ENCODE measurements at regions not wholly inside any gene's neighbourhood (a gene's known extent, or its start where the extent isn't known, plus 50 kb on each side); places are given as distances from the start of the nearest gene placed in this dataset.

- no peaks in the 10 kb centered on the region for H3K27me3 ChIP-seq (replicated peaks; ENCODE audit: insufficient read depth)
- no peak for DNase-seq (ENCODE audit: low spot score)
- 60% methylated on average over 1 of the region's 1 CpG for WGBS
- no peak for TF ChIP-seq POLR2AphosphoS5 (IDR thresholded peaks at IDR 0.05)
- TF ChIP-seq, protein P1, sequence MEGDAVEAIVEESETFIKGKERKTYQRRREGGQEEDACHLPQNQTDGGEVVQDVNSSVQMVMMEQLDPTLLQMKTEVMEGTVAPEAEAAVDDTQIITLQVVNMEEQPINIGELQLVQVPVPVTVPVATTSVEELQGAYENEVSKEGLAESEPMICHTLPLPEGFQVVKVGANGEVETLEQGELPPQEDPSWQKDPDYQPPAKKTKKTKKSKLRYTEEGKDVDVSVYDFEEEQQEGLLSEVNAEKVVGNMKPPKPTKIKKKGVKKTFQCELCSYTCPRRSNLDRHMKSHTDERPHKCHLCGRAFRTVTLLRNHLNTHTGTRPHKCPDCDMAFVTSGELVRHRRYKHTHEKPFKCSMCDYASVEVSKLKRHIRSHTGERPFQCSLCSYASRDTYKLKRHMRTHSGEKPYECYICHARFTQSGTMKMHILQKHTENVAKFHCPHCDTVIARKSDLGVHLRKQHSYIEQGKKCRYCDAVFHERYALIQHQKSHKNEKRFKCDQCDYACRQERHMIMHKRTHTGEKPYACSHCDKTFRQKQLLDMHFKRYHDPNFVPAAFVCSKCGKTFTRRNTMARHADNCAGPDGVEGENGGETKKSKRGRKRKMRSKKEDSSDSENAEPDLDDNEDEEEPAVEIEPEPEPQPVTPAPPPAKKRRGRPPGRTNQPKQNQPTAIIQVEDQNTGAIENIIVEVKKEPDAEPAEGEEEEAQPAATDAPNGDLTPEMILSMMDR (IDR thresholded peaks at IDR 0.05) = no peak
- TF ChIP-seq POLR2A (IDR thresholded peaks at IDR 0.05) = no peak
- H3K36me3 ChIP-seq = no peaks in the 10 kb centered on the region
- no peak overlapping the region for H3K4me3 ChIP-seq
- intact Hi-C loops (cut with DNase I) = no loop called here
- H3K4me1 ChIP-seq (replicated peaks) = no peaks in the 10 kb centered on the region
- no peaks in the 10 kb centered on the region for H3K9me3 ChIP-seq
- no peak overlapping the region for H3K27ac ChIP-seq
Observed at GRCh38 chr1:34642679-34643078, 112.2 kb upstream of the GJB5 start.

DNA sequence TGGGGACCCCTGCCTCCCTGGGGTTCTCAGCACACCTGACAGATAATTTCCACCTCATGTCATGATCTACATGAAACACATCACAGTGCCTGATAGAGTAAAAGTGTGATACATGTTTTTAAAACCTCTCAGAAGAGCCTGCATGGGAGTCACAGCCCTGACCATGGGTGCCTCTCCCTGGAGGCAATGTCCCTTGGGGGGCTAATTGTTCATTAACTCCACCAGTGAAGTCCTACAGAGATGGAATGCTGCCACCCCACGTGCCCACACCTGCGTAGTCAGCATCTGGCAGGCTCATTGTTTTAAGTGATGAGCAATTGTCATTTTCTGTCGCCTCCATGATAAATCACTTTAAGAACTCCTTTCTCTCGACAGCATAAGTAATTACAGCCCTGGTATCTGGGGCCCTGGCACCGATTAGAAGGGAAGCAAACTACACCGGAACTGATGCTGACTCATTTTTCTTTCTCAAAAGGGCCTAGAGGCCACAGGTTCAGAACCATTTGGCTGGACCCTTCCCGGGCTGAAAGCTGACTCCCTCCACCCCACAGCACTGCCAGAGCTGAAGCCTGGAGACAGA, 109.6 kb upstream of the GJB5 start:
- H3K4me1 ChIP-seq (replicated peaks) = no peaks in the 10 kb centered on the region
- H3K27ac ChIP-seq = no peak overlapping the region
- TF ChIP-seq, protein P1 (IDR thresholded peaks at IDR 0.05) = no peak
- TF ChIP-seq POLR2A (IDR thresholded peaks at IDR 0.05) = no peak
- H3K36me3 ChIP-seq = no peaks in the 10 kb centered on the region
- H3K9me3 ChIP-seq = no peaks in the 10 kb centered on the region
- H3K4me3 ChIP-seq = no peak overlapping the region
- DNase-seq (ENCODE audit: low spot score) = no peak
- H3K27me3 ChIP-seq (replicated peaks; ENCODE audit: insufficient read depth) = no peaks in the 10 kb centered on the region
- WGBS = 27% methylated on average over 5 of the region's 7 CpGs
- intact Hi-C loops (cut with DNase I) = no loop called here

GRCh38 chr1:34645919-34646318, 108.9 kb upstream of the GJB5 start:
- 46% methylated on average over 3 of the region's 3 CpGs for WGBS
- no peaks in the 10 kb centered on the region for H3K27me3 ChIP-seq (replicated peaks; ENCODE audit: insufficient read depth)
- H3K4me3 ChIP-seq = no peak overlapping the region
- no peaks in the 10 kb centered on the region for H3K36me3 ChIP-seq
- DNase-seq (ENCODE audit: low spot score) = no peak
- no peak for TF ChIP-seq POLR2A (IDR thresholded peaks at IDR 0.05)
- TF ChIP-seq, protein P1 (IDR thresholded peaks at IDR 0.05) = no peak
- no peak for TF ChIP-seq POLR2AphosphoS5 (IDR thresholded peaks at IDR 0.05)
- intact Hi-C loops (cut with DNase I) = no loop called here
- H3K27ac ChIP-seq = no peak overlapping the region
- H3K4me1 ChIP-seq (replicated peaks) = no peaks in the 10 kb centered on the region
- no peaks in the 10 kb centered on the region for H3K9me3 ChIP-seq

- H3K4me3 ChIP-seq = no peak overlapping the region
- DNase-seq (ENCODE audit: low spot score) = no peak
- H3K9me3 ChIP-seq = no peaks in the 10 kb centered on the region
- intact Hi-C loops (cut with DNase I) = no loop called here
- no peaks in the 10 kb centered on the region for H3K36me3 ChIP-seq
- WGBS = 39% methylated on average over 6 of the region's 6 CpGs
- H3K27me3 ChIP-seq (replicated peaks; ENCODE audit: insufficient read depth) = peaks cover 5% of the 10 kb centered on the region
- H3K4me1 ChIP-seq (replicated peaks) = no peaks in the 10 kb centered on the region
- TF ChIP-seq, protein P1 (IDR thresholded peaks at IDR 0.05) = no peak
- no peak for TF ChIP-seq POLR2A (IDR thresholded peaks at IDR 0.05)
- H3K27ac ChIP-seq = no peak overlapping the region
Observed at GRCh38 chr1:34648501-34648900, 106.3 kb upstream of the GJB5 start.

- no peak overlapping the region for H3K27ac ChIP-seq
- intact Hi-C loops (cut with DNase I) = no loop called here
- no peak overlapping the region for H3K4me3 ChIP-seq
- no peaks in the 10 kb centered on the region for H3K9me3 ChIP-seq
- DNase-seq (ENCODE audit: low spot score) = no peak
- H3K27me3 ChIP-seq (replicated peaks; ENCODE audit: insufficient read depth) = peaks cover 5% of the 10 kb centered on the region
- H3K36me3 ChIP-seq = no peaks in the 10 kb centered on the region
- 89% methylated on average over 1 of the region's 1 CpG for WGBS
- TF ChIP-seq POLR2A (IDR thresholded peaks at IDR 0.05) (no peak), POLR2AphosphoS5 (IDR thresholded peaks at IDR 0.05) (no peak)
- TF ChIP-seq, protein P1 (IDR thresholded peaks at IDR 0.05) = no peak
- no peaks in the 10 kb centered on the region for H3K4me1 ChIP-seq (replicated peaks)
Observed at GRCh38 chr1:34650090-34650489, 104.8 kb upstream of the GJB5 start.

All from prostate gland (tissue), 2 donors.